SK-N-SH (cell line): ENCODE measurements at regions not wholly inside any gene's neighbourhood (a gene's known extent, or its start where the extent isn't known, plus 50 kb on each side); places are given as distances from the start of the nearest gene placed in this dataset.

Experiments used
- CTCF ChIA-PET: fragments of 300-600, 350-600 bp; formaldehyde crosslinking; extraction: SDS; loops from one replicate; lab custom pipeline; 2021; lab: Yijun Ruan, JAX
- POLR2A ChIA-PET: fragments of 350-600 bp; sonication (Branson Sonifier 250); formaldehyde crosslinking; extraction: SDS; loops from one replicate; lab custom pipeline; 2020; ENCODE audit warnings: antibody characterized with exemption, inconsistent platforms; lab: Yijun Ruan, JAX
- DNase-seq: peaks from one replicate; pipeline ENCODE4 v3.0.0; 2012
- H2AFZ ChIP-seq: fragments of 200-600 bp; sonication (generic); 2 replicates; pipeline ENCODE4 v1.8.1; 2016; ENCODE audit warnings: antibody characterized with exemption, mild to moderate bottlenecking, low read depth
- H3F3A ChIP-seq: fragments of 200-600 bp; sonication (generic); replicated peaks from 2 replicates; pipeline ENCODE3; 2016; ENCODE audit warnings: antibody characterized with exemption, mild to moderate bottlenecking; ENCODE audit not compliant: insufficient read depth
- H3K27ac ChIP-seq, 2 experiments: fragments of 200-500 bp in 1 of 2; fragments of 200-600 bp in 1 of 2; sonication (Bioruptor generic) in 1 of 2; sonication (generic), shearing (Covaris generic) in 1 of 2; 2 replicates each; pipeline versions ENCODE4 v1.5.1 to v1.6.1; 2014 to 2016; ENCODE audit warnings: low read depth in 2 of 2, inconsistent platforms in 1 of 2, low read length in 1 of 2, mild to moderate bottlenecking in 1 of 2, mixed read lengths in 1 of 2
- H3K27me3 ChIP-seq: fragments of 200-600 bp; sonication (generic), shearing (Covaris generic); 2 replicates; pipeline ENCODE4 v1.6.1; 2016; ENCODE audit warnings: mixed run types; ENCODE audit not compliant: insufficient read depth
- H3K36me3 ChIP-seq, 2 experiments: fragments of 200-500 bp in 1 of 2; fragments of 200-600 bp in 1 of 2; sonication (Bioruptor generic) in 1 of 2; sonication (generic) in 1 of 2; replicated peaks in 1 of 2; 2 replicates each; pipeline versions ENCODE3 to v1.5.1; 2014 to 2016; ENCODE audit warnings: low read length in 1 of 2, mild to moderate bottlenecking in 1 of 2; ENCODE audit not compliant: insufficient read depth in 2 of 2, control insufficient read depth in 1 of 2
- H3K4me1 ChIP-seq, 2 experiments: fragments of 200-500 bp in 1 of 2; fragments of 200-600 bp in 1 of 2; sonication (Bioruptor generic) in 1 of 2; sonication (generic), shearing (Covaris generic) in 1 of 2; 2 replicates each; pipeline versions ENCODE4 v1.5.1 to v1.6.1; 2014 to 2016; ENCODE audit warnings: low read depth in 1 of 2, low read length in 1 of 2, mixed run types in 1 of 2; ENCODE audit not compliant: insufficient read depth in 2 of 2, control insufficient read depth in 1 of 2
- H3K4me2 ChIP-seq: fragments of 200-600 bp; sonication (generic), shearing (Covaris generic); 2 replicates; pipeline ENCODE4 v1.6.1; 2017; ENCODE audit warnings: mixed run types
- H3K4me3 ChIP-seq, 2 experiments: fragments of 200-500 bp in 1 of 2; fragments of 200-600 bp in 1 of 2; sonication (Bioruptor generic) in 1 of 2; sonication (generic), shearing (Covaris generic) in 1 of 2; 2 replicates each; pipeline versions ENCODE4 v1.5.1 to v1.8.1; 2014 to 2016; ENCODE audit warnings: low read depth in 2 of 2, inconsistent platforms in 1 of 2, low read length in 1 of 2, mild to moderate bottlenecking in 1 of 2, mixed read lengths in 1 of 2, moderate library complexity in 1 of 2
- H3K79me2 ChIP-seq: fragments of 200-600 bp; sonication (generic); 2 replicates; pipeline ENCODE4 v1.8.1; 2017; ENCODE audit warnings: mild to moderate bottlenecking; ENCODE audit not compliant: insufficient read depth
- H3K9ac ChIP-seq: fragments of 200-600 bp; sonication (generic); 2 replicates; pipeline ENCODE4 v1.6.1; 2017; ENCODE audit warnings: mixed run types
- H3K9me2 ChIP-seq: fragments of 200-600 bp; sonication (generic); 2 replicates; pipeline ENCODE4 v1.6.1; 2017; ENCODE audit warnings: mixed run types
- H3K9me3 ChIP-seq: fragments of 200-600 bp; sonication (generic); 2 replicates; pipeline ENCODE4 v1.6.1; 2017; ENCODE audit warnings: mixed run types, mild to moderate bottlenecking, moderate library complexity
- H4K20me1 ChIP-seq: fragments of 200-600 bp; sonication (generic); 2 replicates; pipeline ENCODE4 v1.6.1; 2017; ENCODE audit warnings: mild to moderate bottlenecking, mixed run types; ENCODE audit not compliant: insufficient read depth
- CHD2 ChIP-seq: fragments of 150-350 bp; IDR thresholded peaks from 2 replicates; pipeline ENCODE4 v1.6.1; 2018; ENCODE audit warnings: low read length; ENCODE audit not compliant: partially characterized antibody
- EZH2phosphoT487 ChIP-seq: fragments of 200-600 bp; sonication (generic); IDR thresholded peaks from 2 replicates; pipeline ENCODE4 v1.6.1; 2017; ENCODE audit warnings: low read depth, mixed run types, mild to moderate bottlenecking, antibody characterized with exemption, moderate library complexity, borderline replicate concordance
- FOXJ3 ChIP-seq: sonication (generic); formaldehyde crosslinking; IDR thresholded peaks from 2 replicates; pipeline ENCODE4 v1.5.1; 2020; ENCODE audit warnings: mild to moderate bottlenecking, missing genetic modification reagents
- FOXM1 ChIP-seq: IDR thresholded peaks from 2 replicates; pipeline ENCODE4 v1.4.0; 2012; ENCODE audit warnings: low read depth, mild to moderate bottlenecking
- GATA2 ChIP-seq: sonication (generic); formaldehyde crosslinking; IDR thresholded peaks from 2 replicates; pipeline ENCODE4 v1.5.0; 2020; ENCODE audit warnings: mild to moderate bottlenecking, missing genetic modification reagents
- MAX ChIP-seq: IDR thresholded peaks from 2 replicates; pipeline ENCODE4 v1.4.0; 2012; ENCODE audit warnings: low read depth
- MEF2A ChIP-seq: IDR thresholded peaks from 2 replicates; pipeline ENCODE4 v1.4.0; 2012; ENCODE audit warnings: low read depth, borderline replicate concordance
- MXI1 ChIP-seq: IDR thresholded peaks from 2 replicates; pipeline ENCODE4 v1.6.1; 2012; ENCODE audit warnings: mild to moderate bottlenecking, low read depth, low read length, improper control_type of control experiment
- NFIC ChIP-seq: IDR thresholded peaks from 2 replicates; pipeline ENCODE4 v1.4.0; 2012; ENCODE audit warnings: borderline replicate concordance
- PBX3 ChIP-seq: IDR thresholded peaks from 2 replicates; pipeline ENCODE4; 2012
- POLR2AphosphoS5 ChIP-seq: IDR thresholded peaks from 2 replicates; pipeline ENCODE4 v1.6.1; 2012; ENCODE audit warnings: low read depth, low read length
- RAD21 ChIP-seq: IDR thresholded peaks from 2 replicates; pipeline ENCODE4 v1.6.1; 2012; ENCODE audit warnings: mild to moderate bottlenecking, low read length
- REST ChIP-seq: IDR thresholded peaks from 2 replicates; pipeline ENCODE4 v1.6.1; 2012; ENCODE audit warnings: mild to moderate bottlenecking, low read depth, low read length, moderate library complexity
- RFX5 ChIP-seq: IDR thresholded peaks from 2 replicates; pipeline ENCODE4 v1.6.1; 2012; ENCODE audit warnings: mild to moderate bottlenecking, improper control_type of control experiment, low read length
- RXRA ChIP-seq: IDR thresholded peaks from 2 replicates; pipeline ENCODE4 v1.4.0; 2012; ENCODE audit warnings: low read depth, mild to moderate bottlenecking, borderline replicate concordance
- SMC3 ChIP-seq: IDR thresholded peaks from 2 replicates; pipeline ENCODE4 v1.6.1; 2012; ENCODE audit warnings: low read depth, low read length, improper control_type of control experiment
- TAF1 ChIP-seq: IDR thresholded peaks from 2 replicates; pipeline ENCODE4 v1.6.1; 2012; ENCODE audit warnings: low read depth, mild to moderate bottlenecking, low read length, moderate library complexity, borderline replicate concordance
- TCF12 ChIP-seq: IDR thresholded peaks from 2 replicates; pipeline ENCODE4 v1.4.0; 2012
- TEAD4 ChIP-seq: IDR thresholded peaks from 2 replicates; pipeline ENCODE4 v1.4.0; 2012; ENCODE audit warnings: mild to moderate bottlenecking, borderline replicate concordance; ENCODE audit not compliant: insufficient read depth
- ZBTB33 ChIP-seq: IDR thresholded peaks from 2 replicates; pipeline ENCODE4 v1.4.0; 2012; ENCODE audit warnings: low read depth, borderline replicate concordance
- WGBS: methylation state at CpG from one replicate; pipeline ENCODE4 v1.1.6; 2017; ENCODE audit warnings: low lambda C conversion rate; 5-methylcytosine and 5-hydroxymethylcytosine counted together

GRCh38 chr7:21354284-21354683, 73.6 kb upstream of the SP4 start:
- peaks cover 11% of the 10 kb centered on the region; the same call in 1 of the 2 replicates for H3K27me3 ChIP-seq
- H3F3A ChIP-seq: no peaks in the 10 kb centered on the region
- H3K4me1 ChIP-seq: no peaks in the 10 kb centered on the region
- H3K4me2 ChIP-seq: no peak overlapping the region
- H3K79me2 ChIP-seq: no peaks in the 10 kb centered on the region
- no peaks in the 10 kb centered on the region for H3K9me2 ChIP-seq
- CTCF ChIA-PET: no interaction called here
- no peak overlapping the region for H3K27ac ChIP-seq
- DNase-seq: no peak
- no peaks in the 10 kb centered on the region for H4K20me1 ChIP-seq
- TF ChIP-seq RAD21: no peak
- TF ChIP-seq MAX: no peak
- H3K9ac ChIP-seq: no peak overlapping the region
- WGBS: 16% methylated on average over 5 of the region's 5 CpGs
- no peak overlapping the region for H3K4me3 ChIP-seq
- POLR2A ChIA-PET: no interaction called here
- no peaks in the 10 kb centered on the region for H3K9me3 ChIP-seq
- no peak overlapping the region for H2AFZ ChIP-seq
- no peaks in the 10 kb centered on the region for H3K36me3 ChIP-seq

- Histone ChIP-seq H3K4me2 (no peak overlapping the region), H4K20me1 (no peaks in the 10 kb centered on the region), H3K4me3 (no peak overlapping the region), H3K4me1 (no peaks in the 10 kb centered on the region), H3K27me3 (peaks cover 4% of the 10 kb centered on the region; the same call in 1 of the 2 replicates), H3K9ac (no peak overlapping the region), H3K27ac (no peak overlapping the region), H3K9me2 (no peaks in the 10 kb centered on the region), H2AFZ (no peak overlapping the region), H3F3A (no peaks in the 10 kb centered on the region)
- no peak for DNase-seq
- ChIA-PET POLR2A (no interaction called here), CTCF (no interaction called here)
- TF ChIP-seq TAF1 (no peak), POLR2AphosphoS5 (no peak), CHD2 (no peak), PBX3 (no peak), RFX5 (no peak), MXI1 (no peak), FOXJ3 (no peak), TCF12 (no peak), ZBTB33 (no peak), NFIC (no peak), RXRA (no peak), TEAD4 (no peak), MEF2A (no peak), RAD21 (no peak), GATA2 (CRISPR knock-in tag) (no peak), SMC3 (no peak), REST (no peak), EZH2phosphoT487 (no peak), FOXM1 (no peak)
- TF ChIP-seq, all 33 proteins: peak for 0
- Histone ChIP-seq H3K36me3 (no peaks in the 10 kb centered on the region), H3K79me2 (no peaks in the 10 kb centered on the region), H3K9me3 (no peaks in the 10 kb centered on the region)
- WGBS: 14% methylated on average over 2 of the region's 2 CpGs
These were observed 72.4 kb upstream of the SP4 start for GRCh38 chr7:21355406-21355874.
